ENCODE measurements at regions not wholly inside any gene's neighbourhood (a gene's known extent, or its start where the extent isn't known, plus 50 kb on each side); places are given as distances from the start of the nearest gene placed in this dataset.

DNA sequence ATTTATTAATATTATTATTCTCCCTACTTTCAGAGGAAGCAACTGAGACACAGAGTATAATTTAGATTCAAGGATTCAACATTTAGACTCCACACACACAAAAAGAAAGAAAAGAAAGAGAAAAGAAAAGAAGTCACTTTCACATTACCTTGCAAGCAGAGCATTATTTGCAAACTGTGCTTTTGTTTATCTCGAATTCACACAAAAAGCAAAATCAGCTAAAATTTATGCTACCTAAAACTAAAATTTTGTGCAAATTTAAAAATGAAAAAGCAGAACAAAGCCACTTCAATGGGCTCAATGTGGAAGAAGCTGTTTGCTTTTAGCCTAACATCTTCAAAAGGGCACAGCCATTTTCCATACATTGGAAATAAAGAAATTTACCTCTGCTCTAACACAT lies 1282.7 kb upstream of the GYPC start:
- no peak overlapping the region for H3K4me3 ChIP-seq (ENCODE audit: low read length)
- TF ChIP-seq, protein P1, sequence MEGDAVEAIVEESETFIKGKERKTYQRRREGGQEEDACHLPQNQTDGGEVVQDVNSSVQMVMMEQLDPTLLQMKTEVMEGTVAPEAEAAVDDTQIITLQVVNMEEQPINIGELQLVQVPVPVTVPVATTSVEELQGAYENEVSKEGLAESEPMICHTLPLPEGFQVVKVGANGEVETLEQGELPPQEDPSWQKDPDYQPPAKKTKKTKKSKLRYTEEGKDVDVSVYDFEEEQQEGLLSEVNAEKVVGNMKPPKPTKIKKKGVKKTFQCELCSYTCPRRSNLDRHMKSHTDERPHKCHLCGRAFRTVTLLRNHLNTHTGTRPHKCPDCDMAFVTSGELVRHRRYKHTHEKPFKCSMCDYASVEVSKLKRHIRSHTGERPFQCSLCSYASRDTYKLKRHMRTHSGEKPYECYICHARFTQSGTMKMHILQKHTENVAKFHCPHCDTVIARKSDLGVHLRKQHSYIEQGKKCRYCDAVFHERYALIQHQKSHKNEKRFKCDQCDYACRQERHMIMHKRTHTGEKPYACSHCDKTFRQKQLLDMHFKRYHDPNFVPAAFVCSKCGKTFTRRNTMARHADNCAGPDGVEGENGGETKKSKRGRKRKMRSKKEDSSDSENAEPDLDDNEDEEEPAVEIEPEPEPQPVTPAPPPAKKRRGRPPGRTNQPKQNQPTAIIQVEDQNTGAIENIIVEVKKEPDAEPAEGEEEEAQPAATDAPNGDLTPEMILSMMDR (conservative IDR thresholded peaks at IDR 0.05; ENCODE audit: low read depth, low read length), result no peak
- no peak for DNase-seq (ENCODE audit: low read depth)

DNA sequence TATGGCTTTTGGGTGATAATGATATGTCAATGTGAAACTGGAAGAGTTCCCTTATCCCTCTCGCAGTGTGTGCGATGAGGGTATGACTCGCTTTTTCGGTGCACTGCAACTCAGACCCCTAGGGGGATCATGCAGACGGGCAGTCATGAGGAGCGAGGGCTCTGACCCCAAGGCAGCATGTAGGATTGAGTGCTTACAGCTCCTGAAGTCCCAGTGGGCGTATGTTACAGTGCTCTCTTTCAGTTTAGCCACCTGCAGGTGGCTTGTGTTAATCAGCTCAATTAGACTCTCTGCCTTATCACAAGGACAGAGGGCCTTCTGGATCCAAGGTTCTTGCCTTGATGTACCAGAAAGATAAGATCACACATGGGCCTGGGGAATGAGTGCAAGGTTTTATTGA lies 1269.9 kb upstream of the GYPC start:
- TF ChIP-seq, protein P1 (conservative IDR thresholded peaks at IDR 0.05; ENCODE audit: low read depth, low read length), result no peak
- no peak for DNase-seq (ENCODE audit: low read depth)

DNA sequence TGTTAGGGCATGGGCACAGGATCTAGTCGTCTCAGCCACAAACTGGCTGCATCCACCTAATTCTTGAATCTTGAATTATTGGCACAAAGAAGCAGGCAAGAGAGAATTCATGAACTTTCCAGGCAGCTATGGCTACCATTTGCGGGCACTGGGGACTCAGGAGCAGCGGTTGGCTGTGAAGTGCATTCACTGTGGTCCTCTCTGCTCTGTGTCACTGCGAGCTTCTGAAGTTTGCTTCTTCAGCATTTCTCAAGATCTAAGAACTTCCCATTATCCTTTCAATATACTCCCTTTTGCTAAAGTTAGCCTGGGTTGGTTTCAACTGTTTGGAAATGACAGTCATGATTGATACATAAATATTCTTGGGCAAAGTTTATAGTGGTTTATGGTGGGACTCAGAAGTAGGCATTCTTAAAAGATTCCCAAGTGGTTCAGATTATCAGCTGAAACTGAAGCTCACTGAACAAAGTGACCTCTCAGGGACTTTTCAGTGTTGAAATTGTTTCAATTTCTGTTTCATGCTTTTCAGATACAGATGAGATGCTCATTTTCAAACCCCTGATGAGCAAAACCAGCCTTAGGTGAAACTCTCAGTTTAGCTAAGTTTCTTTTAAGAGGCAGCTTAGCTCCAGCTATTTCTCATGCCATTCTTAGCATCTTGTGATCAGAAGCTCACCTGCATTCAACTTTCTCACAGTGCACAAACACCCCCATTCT lies 1258.3 kb upstream of the GYPC start:
- DNase-seq (ENCODE audit: low read depth), result no peak
- TF ChIP-seq, protein P1 (conservative IDR thresholded peaks at IDR 0.05; ENCODE audit: low read depth, low read length), result no peak
- no peak overlapping the region for H3K4me3 ChIP-seq (ENCODE audit: low read length)

More for the DNA sequence above, 1269.9 kb upstream of the GYPC start:
- H3K4me3 ChIP-seq (ENCODE audit: low read length), result no peak overlapping the region

DNA sequence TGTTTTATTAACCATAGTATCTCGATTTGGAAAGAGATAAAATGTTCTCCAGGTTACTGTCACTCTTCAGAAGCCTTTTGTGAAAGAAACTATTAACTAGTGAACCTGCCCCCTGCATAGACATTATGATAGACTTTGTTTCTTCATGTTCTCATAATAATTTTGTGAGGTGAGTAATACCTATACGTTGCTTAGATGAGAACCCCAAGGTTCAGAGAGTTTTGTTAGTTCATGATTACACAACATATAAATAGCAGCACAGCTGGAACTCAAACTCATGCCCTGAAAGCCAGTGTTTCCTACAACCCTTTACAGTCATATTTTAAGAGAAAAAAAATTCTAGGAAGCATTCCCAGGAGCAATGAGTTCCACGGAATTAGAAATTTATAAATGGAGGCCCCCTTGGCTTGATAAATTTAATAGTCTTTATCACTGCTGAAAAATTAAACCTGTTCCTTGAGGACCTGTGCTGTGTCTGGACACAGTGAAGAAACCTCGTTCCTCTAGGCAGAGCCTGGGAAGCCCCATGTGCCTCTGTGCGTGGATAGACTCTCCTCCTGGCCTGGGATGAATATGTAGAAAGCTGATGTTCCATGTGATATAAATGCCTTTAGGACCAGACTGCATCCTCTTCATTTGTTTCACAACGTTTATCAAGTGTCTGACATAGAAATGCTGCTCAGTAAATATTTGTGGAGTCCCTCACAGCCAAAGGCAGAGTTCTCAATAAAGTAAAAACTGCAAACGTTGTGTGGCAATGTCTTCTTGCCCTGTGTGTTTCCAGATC lies 1257.0 kb upstream of the GYPC start:
- no peak for DNase-seq (ENCODE audit: low read depth)
- TF ChIP-seq, protein P1 (conservative IDR thresholded peaks at IDR 0.05; ENCODE audit: low read depth, low read length), result no peak
- no peak overlapping the region for H3K4me3 ChIP-seq (ENCODE audit: low read length)

DNA sequence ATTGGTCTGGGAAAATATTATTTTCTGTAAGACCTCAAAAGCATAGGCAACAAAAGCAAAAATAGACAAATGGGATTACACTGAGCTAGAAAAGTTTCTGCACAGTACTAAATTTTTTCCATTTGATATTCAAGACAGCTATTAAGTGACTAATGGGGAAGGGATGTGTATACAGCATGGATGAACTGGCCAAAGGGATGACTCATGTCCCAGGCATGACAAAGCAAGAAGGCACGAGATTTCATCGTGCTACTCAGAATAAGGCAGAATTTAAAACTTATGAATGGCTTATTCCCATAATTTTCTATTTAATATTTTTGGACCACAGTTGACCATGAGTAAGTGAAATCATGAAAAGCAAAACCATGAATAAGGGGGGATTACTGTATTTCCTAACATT lies 1250.1 kb upstream of the GYPC start:
- H3K4me3 ChIP-seq (ENCODE audit: low read length), result no peak overlapping the region
- DNase-seq (ENCODE audit: low read depth), result peak; percentile 94
- TF ChIP-seq, protein P1 (conservative IDR thresholded peaks at IDR 0.05; ENCODE audit: low read depth, low read length), result no peak

DNA sequence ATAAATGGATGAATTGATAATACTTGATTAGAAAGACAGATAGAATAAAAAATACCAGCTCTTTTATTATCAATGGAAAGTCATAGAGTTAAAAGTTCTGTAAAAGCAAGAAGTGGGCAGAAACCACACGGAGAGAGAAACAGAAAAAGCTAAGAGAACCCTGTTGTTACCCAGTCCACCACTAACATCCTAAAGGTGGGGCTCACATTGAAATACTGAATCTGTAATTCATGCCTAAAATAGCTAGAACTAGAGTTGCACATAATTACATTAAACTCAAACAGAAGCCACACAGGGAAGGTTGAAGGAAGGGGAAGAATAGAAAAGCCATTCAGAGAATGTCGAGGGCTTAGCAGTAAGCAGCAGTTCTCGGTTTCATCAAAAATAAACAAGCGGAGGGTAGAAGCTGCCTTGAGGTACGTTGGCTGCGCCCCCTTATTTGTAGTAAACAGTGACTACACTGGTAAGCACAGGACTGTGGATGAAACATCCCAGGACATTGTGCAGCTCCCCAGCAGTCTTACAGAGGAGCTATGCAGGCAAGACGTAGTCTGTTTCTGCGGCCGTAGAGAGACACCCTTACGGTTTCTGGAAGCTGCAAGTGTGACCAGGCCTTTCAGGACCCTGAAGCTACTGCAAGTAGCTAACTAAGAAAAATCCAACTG lies 1247.0 kb upstream of the GYPC start:
- no peak overlapping the region for H3K4me3 ChIP-seq (ENCODE audit: low read length)
- DNase-seq (ENCODE audit: low read depth), result no peak
- TF ChIP-seq, protein P1 (conservative IDR thresholded peaks at IDR 0.05; ENCODE audit: low read depth, low read length), result no peak
